CD4-positive, alpha-beta T cell (primary cell): ENCODE measurements at regions not wholly inside any gene's neighbourhood (a gene's known extent, or its start where the extent isn't known, plus 50 kb on each side); places are given as distances from the start of the nearest gene placed in this dataset.

Source experiments
- ATAC-seq: fragments of 200-7000 bp; cut with Tn5 transposase; one replicate; pipeline ENCODE4 v1.10.0; 2022; ENCODE audit warnings: mild to moderate bottlenecking; ENCODE audit not compliant: poor library complexity
- CTCF ChIA-PET: fragments of 350-600 bp; sonication (Branson Sonifier 250); formaldehyde crosslinking; loops from one replicate; lab custom pipeline; 2021; ENCODE audit warnings: antibody characterized with exemption, inconsistent platforms; lab: Charles Lee
- POLR2A ChIA-PET: fragments of 350-600 bp; sonication (Branson Sonifier 250); formaldehyde crosslinking; loops from one replicate; lab custom pipeline; 2021; ENCODE audit warnings: antibody characterized with exemption, inconsistent platforms; lab: Charles Lee
- DNase-seq, 14 experiments: peaks; one replicate each; pipeline ENCODE4 v3.0.0-alpha.2; 2013 to 2020; ENCODE audit warnings: mixed read lengths in 2 of 14
- H3K27ac ChIP-seq, 2 donors: one replicate each; pipeline versions ENCODE4 v1.5.1 to v1.7.0; 2013; ENCODE audit warnings: low read length in 2 of 2, low read depth in 1 of 2, mild to moderate bottlenecking in 1 of 2
- H3K27me3 ChIP-seq, 2 experiments: 1 replicate in 1 of 2; 2 replicates in 1 of 2; pipeline versions ENCODE4 v1.6.1 to v1.7.0; 2013; ENCODE audit warnings: low read length in 2 of 2, control low read depth in 1 of 2, mild to moderate bottlenecking in 1 of 2, moderate library complexity in 1 of 2; ENCODE audit not compliant: insufficient read depth in 2 of 2, control insufficient read depth in 1 of 2
- H3K36me3 ChIP-seq: one replicate; pipeline ENCODE4 v1.6.1; 2013; ENCODE audit warnings: low read length, control low read depth; ENCODE audit not compliant: insufficient read depth
- H3K4me1 ChIP-seq: one replicate; pipeline ENCODE4 v1.6.1; 2013; ENCODE audit warnings: low read length, control low read depth; ENCODE audit not compliant: insufficient read depth
- H3K4me3 ChIP-seq: one replicate; pipeline ENCODE4 v1.5.1; 2013; ENCODE audit warnings: mild to moderate bottlenecking, low read length, moderate library complexity
- H3K9me3 ChIP-seq, 2 experiments: 1 replicate in 1 of 2; 2 replicates in 1 of 2; pipeline versions ENCODE4 v1.6.1 to v1.7.0; 2013; ENCODE audit warnings: low read length in 2 of 2, mild to moderate bottlenecking in 2 of 2, control low read depth in 1 of 2, moderate library complexity in 1 of 2; ENCODE audit not compliant: control insufficient read depth in 1 of 2, insufficient read depth in 1 of 2
- H3K27ac Mint-ChIP-seq: one replicate; pipeline ENCODE4 v1.8.0; 2020; ENCODE audit warnings: mixed read lengths
- H3K27me3 Mint-ChIP-seq: one replicate; pipeline ENCODE4 v1.8.0; 2021; ENCODE audit warnings: mixed read lengths
- H3K36me3 Mint-ChIP-seq: one replicate; pipeline ENCODE4 v1.8.0; 2021; ENCODE audit warnings: low read depth, mixed read lengths
- H3K4me1 Mint-ChIP-seq: one replicate; pipeline ENCODE4 v1.8.0; 2021; ENCODE audit warnings: low read depth, mixed read lengths
- H3K4me3 Mint-ChIP-seq: one replicate; pipeline ENCODE4 v1.8.0; 2020; ENCODE audit warnings: mild to moderate bottlenecking, mixed read lengths
- H3K9me3 Mint-ChIP-seq: one replicate; pipeline ENCODE4 v1.8.0; 2020; ENCODE audit warnings: mixed read lengths
- intact Hi-C, 2 experiments: fragments of 100-400 bp; cut with DNase I in 1 of 2; cut with micrococcal nuclease in 1 of 2; formaldehyde crosslinking; loops; one replicate each; pipeline versions ENCODE4 v1.15.1 to v1.9.0; 2023 to 2025; cut with DNase I, micrococcal nuclease
- TF ChIP-seq, protein P1 (sequence below): fragments of 200-600 bp; IDR thresholded peaks from one replicate; pipeline ENCODE4 v1.8.0; 2022; ENCODE audit warnings: antibody characterized with exemption, mild to moderate bottlenecking

- H3K27ac ChIP-seq: no peak overlapping the region
- POLR2A ChIA-PET: no interaction called here
- H3K36me3 ChIP-seq: no peaks in the 10 kb centered on the region
- peaks cover 25% of the 10 kb centered on the region for H3K27me3 Mint-ChIP-seq
- DNase-seq (no peak), ATAC-seq (no peak)
- no peak overlapping the region for H3K4me3 ChIP-seq
- no peak overlapping the region for H3K27ac Mint-ChIP-seq
- intact Hi-C loops: no loop called here
- no peak overlapping the region for H3K4me3 Mint-ChIP-seq
- H3K9me3 ChIP-seq: peaks cover 0 to 8% of the 10 kb centered on the region in 2 experiments
- CTCF ChIA-PET: no interaction called here
- H3K9me3 Mint-ChIP-seq: no peaks in the 10 kb centered on the region
- H3K4me1 Mint-ChIP-seq: no peaks in the 10 kb centered on the region
- H3K4me1 ChIP-seq: peaks cover 3% of the 10 kb centered on the region
- TF ChIP-seq, protein P1, sequence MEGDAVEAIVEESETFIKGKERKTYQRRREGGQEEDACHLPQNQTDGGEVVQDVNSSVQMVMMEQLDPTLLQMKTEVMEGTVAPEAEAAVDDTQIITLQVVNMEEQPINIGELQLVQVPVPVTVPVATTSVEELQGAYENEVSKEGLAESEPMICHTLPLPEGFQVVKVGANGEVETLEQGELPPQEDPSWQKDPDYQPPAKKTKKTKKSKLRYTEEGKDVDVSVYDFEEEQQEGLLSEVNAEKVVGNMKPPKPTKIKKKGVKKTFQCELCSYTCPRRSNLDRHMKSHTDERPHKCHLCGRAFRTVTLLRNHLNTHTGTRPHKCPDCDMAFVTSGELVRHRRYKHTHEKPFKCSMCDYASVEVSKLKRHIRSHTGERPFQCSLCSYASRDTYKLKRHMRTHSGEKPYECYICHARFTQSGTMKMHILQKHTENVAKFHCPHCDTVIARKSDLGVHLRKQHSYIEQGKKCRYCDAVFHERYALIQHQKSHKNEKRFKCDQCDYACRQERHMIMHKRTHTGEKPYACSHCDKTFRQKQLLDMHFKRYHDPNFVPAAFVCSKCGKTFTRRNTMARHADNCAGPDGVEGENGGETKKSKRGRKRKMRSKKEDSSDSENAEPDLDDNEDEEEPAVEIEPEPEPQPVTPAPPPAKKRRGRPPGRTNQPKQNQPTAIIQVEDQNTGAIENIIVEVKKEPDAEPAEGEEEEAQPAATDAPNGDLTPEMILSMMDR: no peak
- H3K27me3 ChIP-seq: peaks cover 5 to 9% of the 10 kb centered on the region in 2 experiments
- no peaks in the 10 kb centered on the region for H3K36me3 Mint-ChIP-seq
These were observed 179.4 kb downstream of the RPLP1 start for GRCh38 chr15:69631978-69632377.

DNA sequence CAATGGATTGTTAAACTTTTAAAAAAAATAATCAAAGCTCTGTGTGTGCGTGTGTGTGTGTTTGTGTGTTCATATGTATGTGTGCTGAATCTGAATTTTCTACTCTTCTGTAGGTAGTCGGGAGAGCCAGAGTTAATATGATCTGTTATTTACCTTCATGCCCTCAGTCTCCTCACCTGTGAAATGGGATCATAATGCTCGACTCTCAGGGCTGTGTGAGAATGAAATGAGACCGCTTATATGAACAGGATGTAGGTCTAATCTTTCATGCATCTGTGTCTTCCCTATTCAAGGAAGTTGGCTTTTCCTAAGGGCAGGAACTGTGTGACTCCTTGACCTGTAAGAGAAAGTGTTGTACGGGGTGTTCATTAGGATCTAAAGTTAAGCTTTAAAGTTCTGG lies 182.2 kb downstream of the RPLP1 start:
- CTCF ChIA-PET: no interaction called here
- POLR2A ChIA-PET: no interaction called here
- H3K9me3 ChIP-seq: peaks cover 0 to 3% of the 10 kb centered on the region in 2 experiments
- H3K27ac ChIP-seq: no peak overlapping the region
- H3K4me1 ChIP-seq: peaks cover 2% of the 10 kb centered on the region
- TF ChIP-seq, protein P1: no peak
- no peaks in the 10 kb centered on the region for H3K36me3 ChIP-seq
- H3K4me3 ChIP-seq: no peak overlapping the region
- H3K27me3 ChIP-seq: peaks cover 5 to 7% of the 10 kb centered on the region in 2 experiments
- Mint-ChIP-seq H3K36me3 (no peaks in the 10 kb centered on the region), H3K4me1 (no peaks in the 10 kb centered on the region), H3K4me3 (no peak overlapping the region), H3K9me3 (no peaks in the 10 kb centered on the region), H3K27ac (no peak overlapping the region), H3K27me3 (peaks cover 25% of the 10 kb centered on the region)
- DNase-seq (no peak), ATAC-seq (no peak)
- intact Hi-C loops: no loop called here

GRCh38 chr15:69636169-69636915 lies 183.7 kb downstream of the RPLP1 start:
- Histone ChIP-seq H3K36me3 (no peaks in the 10 kb centered on the region), H3K4me1 (no peaks in the 10 kb centered on the region), H3K4me3 (no peak overlapping the region), H3K9me3 (no peaks in the 10 kb centered on the region), H3K27me3 (peaks cover 4 to 5% of the 10 kb centered on the region in 2 experiments), H3K27ac (no peak overlapping the region)
- no peak for ATAC-seq
- no peaks in the 10 kb centered on the region for H3K36me3 Mint-ChIP-seq
- H3K27me3 Mint-ChIP-seq: peaks cover 12% of the 10 kb centered on the region
- no peak for DNase-seq
- no peaks in the 10 kb centered on the region for H3K4me1 Mint-ChIP-seq
- no peak overlapping the region for H3K4me3 Mint-ChIP-seq
- peaks cover 6% of the 10 kb centered on the region for H3K9me3 Mint-ChIP-seq
- ChIA-PET CTCF (no interaction called here), POLR2A (no interaction called here)
- TF ChIP-seq, protein P1: no peak
- intact Hi-C loops: no loop called here
- H3K27ac Mint-ChIP-seq: no peak overlapping the region
